Upper lobe of right lung (tissue), 1 donor: ENCODE measurements at regions not wholly inside any gene's neighbourhood (a gene's known extent, or its start where the extent isn't known, plus 50 kb on each side); places are given as distances from the start of the nearest gene placed in this dataset.

Source experiments
- ATAC-seq: fragments of 200-7000 bp; cut with Tn5 transposase; one replicate; pipeline ENCODE4 v1.9.1; 2020; ENCODE audit warnings: mild to moderate bottlenecking, moderate library complexity
- DNase-seq: peaks from one replicate; pipeline ENCODE4 v3.0.0-alpha.2; 2020
- H3K27ac ChIP-seq: fragments of 200-600 bp; one replicate; pipeline ENCODE4 v1.8.0; 2022
- H3K27me3 ChIP-seq: fragments of 200-600 bp; one replicate; pipeline ENCODE4 v1.8.0; 2022; ENCODE audit warnings: mild to moderate bottlenecking
- H3K36me3 ChIP-seq: fragments of 200-600 bp; one replicate; pipeline ENCODE4 v1.8.0; 2022
- H3K4me1 ChIP-seq: fragments of 200-600 bp; one replicate; pipeline ENCODE4 v1.8.0; 2022
- H3K4me3 ChIP-seq: fragments of 200-600 bp; one replicate; pipeline ENCODE4 v1.8.0; 2022; ENCODE audit warnings: mild to moderate bottlenecking
- H3K9me3 ChIP-seq: fragments of 200-600 bp; one replicate; pipeline ENCODE4 v1.8.0; 2022
- intact Hi-C: fragments of 100-400 bp; cut with DNase I; formaldehyde crosslinking; loops from one replicate; pipeline ENCODE4 v1.11.0; 2022
- TF ChIP-seq, protein P1 (sequence below): fragments of 200-600 bp; IDR thresholded peaks from one replicate; pipeline ENCODE4 v1.8.0; 2022; ENCODE audit warnings: antibody characterized with exemption
- donor health status: DM: no; HTN: yes; CAD: no; lungs with severe emphysema.

DNA sequence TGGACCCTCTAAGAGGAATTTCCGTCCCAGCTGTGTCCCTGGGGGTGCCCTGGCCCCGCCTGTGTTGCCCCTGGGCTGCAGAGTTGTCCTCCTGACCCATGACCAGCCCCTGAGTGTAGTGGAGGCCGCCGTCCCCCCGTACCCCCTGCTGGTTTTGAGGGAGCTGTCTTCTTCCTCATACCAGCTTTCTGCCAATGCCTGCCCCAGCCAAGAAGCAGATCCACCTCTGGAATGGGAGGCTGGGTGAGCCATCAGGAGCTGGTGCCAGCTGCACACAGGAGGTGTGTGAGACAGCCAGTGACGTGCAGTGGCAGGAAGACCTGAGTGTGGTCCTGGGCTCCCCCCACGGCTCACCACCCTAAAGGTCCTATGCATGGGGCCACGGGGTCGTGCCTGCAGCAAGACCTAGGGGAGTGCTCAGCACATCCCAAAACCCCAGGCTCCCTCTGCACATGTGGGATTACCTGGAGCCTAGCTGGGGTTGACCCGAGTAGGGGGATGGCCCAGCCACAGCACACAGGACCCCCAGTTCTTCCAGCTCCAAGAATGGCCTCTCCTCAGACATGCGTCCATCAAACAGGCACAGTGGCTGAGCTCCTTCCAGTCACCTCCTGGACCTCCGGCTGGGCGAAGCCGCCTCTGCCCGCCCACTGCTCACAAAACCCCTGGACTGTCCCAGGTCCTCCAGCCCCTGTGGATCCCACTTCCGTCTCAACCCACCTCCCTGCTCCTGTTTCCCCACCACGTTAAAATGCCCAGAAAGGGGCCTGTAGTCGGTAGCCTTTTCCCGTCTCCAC lies 647.6 kb downstream of the BRD1 start:
- Histone ChIP-seq H3K36me3 (no peaks in the 10 kb centered on the region), H3K4me3 (no peak overlapping the region), H3K9me3 (no peaks in the 10 kb centered on the region), H3K4me1 (no peaks in the 10 kb centered on the region), H3K27ac (no peak overlapping the region), H3K27me3 (peaks cover 18% of the 10 kb centered on the region)
- intact Hi-C loops = no loop called here
- TF ChIP-seq, protein P1, sequence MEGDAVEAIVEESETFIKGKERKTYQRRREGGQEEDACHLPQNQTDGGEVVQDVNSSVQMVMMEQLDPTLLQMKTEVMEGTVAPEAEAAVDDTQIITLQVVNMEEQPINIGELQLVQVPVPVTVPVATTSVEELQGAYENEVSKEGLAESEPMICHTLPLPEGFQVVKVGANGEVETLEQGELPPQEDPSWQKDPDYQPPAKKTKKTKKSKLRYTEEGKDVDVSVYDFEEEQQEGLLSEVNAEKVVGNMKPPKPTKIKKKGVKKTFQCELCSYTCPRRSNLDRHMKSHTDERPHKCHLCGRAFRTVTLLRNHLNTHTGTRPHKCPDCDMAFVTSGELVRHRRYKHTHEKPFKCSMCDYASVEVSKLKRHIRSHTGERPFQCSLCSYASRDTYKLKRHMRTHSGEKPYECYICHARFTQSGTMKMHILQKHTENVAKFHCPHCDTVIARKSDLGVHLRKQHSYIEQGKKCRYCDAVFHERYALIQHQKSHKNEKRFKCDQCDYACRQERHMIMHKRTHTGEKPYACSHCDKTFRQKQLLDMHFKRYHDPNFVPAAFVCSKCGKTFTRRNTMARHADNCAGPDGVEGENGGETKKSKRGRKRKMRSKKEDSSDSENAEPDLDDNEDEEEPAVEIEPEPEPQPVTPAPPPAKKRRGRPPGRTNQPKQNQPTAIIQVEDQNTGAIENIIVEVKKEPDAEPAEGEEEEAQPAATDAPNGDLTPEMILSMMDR = no peak
- ATAC-seq (no peak), DNase-seq (no peak)

DNA sequence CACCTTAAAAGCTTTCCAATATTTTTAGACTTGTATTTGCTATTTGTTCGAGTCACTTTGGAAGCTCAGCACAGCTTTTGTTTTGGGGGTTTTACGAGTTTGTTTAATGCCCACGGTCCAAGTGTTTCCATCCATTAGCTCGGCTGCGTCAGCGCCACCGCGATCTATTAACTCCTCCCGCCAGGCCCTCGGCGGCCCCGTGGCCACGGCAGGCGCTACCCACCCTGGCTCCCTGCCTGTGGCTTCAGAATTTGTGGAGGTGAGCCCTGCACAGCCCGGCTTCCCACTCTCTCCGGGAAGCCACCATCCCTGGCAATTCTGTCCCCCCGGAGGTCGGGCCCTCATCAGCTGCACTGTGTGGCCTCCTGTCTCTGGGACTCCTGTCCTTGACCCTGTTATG lies 648.5 kb downstream of the BRD1 start:
- no peaks in the 10 kb centered on the region for H3K36me3 ChIP-seq
- H3K27me3 ChIP-seq = peaks cover 24% of the 10 kb centered on the region
- TF ChIP-seq, protein P1 = no peak
- no peaks in the 10 kb centered on the region for H3K4me1 ChIP-seq
- intact Hi-C loops = no loop called here
- no peak for ATAC-seq
- no peaks in the 10 kb centered on the region for H3K9me3 ChIP-seq
- H3K27ac ChIP-seq = no peak overlapping the region
- H3K4me3 ChIP-seq = no peak overlapping the region
- no peak for DNase-seq

- H3K27me3 ChIP-seq = peaks cover 24% of the 10 kb centered on the region
- intact Hi-C loops = no loop called here
- H3K4me1 ChIP-seq = no peaks in the 10 kb centered on the region
- TF ChIP-seq, protein P1 = no peak
- H3K4me3 ChIP-seq = no peak overlapping the region
- H3K36me3 ChIP-seq = no peaks in the 10 kb centered on the region
- no peak overlapping the region for H3K27ac ChIP-seq
- H3K9me3 ChIP-seq = no peaks in the 10 kb centered on the region
- DNase-seq = no peak
- no peak for ATAC-seq
Measured at GRCh38 chr22:49178246-49179005, 649.2 kb downstream of the BRD1 start.

- H3K9me3 ChIP-seq = no peaks in the 10 kb centered on the region
- ATAC-seq (no peak), DNase-seq (no peak)
- no peaks in the 10 kb centered on the region for H3K36me3 ChIP-seq
- H3K4me3 ChIP-seq = no peak overlapping the region
- intact Hi-C loops = no loop called here
- peaks cover 24% of the 10 kb centered on the region for H3K27me3 ChIP-seq
- TF ChIP-seq, protein P1 = no peak
- H3K4me1 ChIP-seq = no peaks in the 10 kb centered on the region
- H3K27ac ChIP-seq = no peak overlapping the region
Measured at GRCh38 chr22:49177666-49178065, 650.0 kb downstream of the BRD1 start.

GRCh38 chr22:49176956-49177355 lies 650.7 kb downstream of the BRD1 start:
- no peaks in the 10 kb centered on the region for H3K9me3 ChIP-seq
- no peak overlapping the region for H3K27ac ChIP-seq
- TF ChIP-seq, protein P1 = no peak
- intact Hi-C loops = no loop called here
- H3K36me3 ChIP-seq = no peaks in the 10 kb centered on the region
- H3K27me3 ChIP-seq = peaks cover 20% of the 10 kb centered on the region
- DNase-seq (no peak), ATAC-seq (no peak)
- no peak overlapping the region for H3K4me3 ChIP-seq
- no peaks in the 10 kb centered on the region for H3K4me1 ChIP-seq
